OCI-LY7 (cell line): ENCODE measurements at regions not wholly inside any gene's neighbourhood (a gene's known extent, or its start where the extent isn't known, plus 50 kb on each side); places are given as distances from the start of the nearest gene placed in this dataset.
"Not testable (repeated sequence)": the region's sequence is repeated elsewhere in the genome, so short reads cannot be mapped to it uniquely, and the experiment has no call there.

Source experiments
- BruUV-seq: library from RNA; stranded (reverse); fragments of 400-500 nt; replicated peaks from 2 replicates; lab custom pipeline; 2021; lab: Mats Ljungman, UMichigan
- CTCF ChIA-PET: fragments of 300-600 bp; sonication (Branson Sonifier 250); formaldehyde crosslinking; loops from one replicate; lab custom pipeline; 2022; ENCODE audit warnings: antibody characterized with exemption; ENCODE audit not compliant: unreplicated experiment; lab: Charles Lee
- POLR2A ChIA-PET: fragments of 300-600 bp; sonication (Branson Sonifier 250); formaldehyde crosslinking; loops from one replicate; lab custom pipeline; 2022; ENCODE audit warnings: antibody characterized with exemption; lab: Charles Lee
- DNase-seq: peaks from one replicate; pipeline ENCODE4 v3.0.0-alpha.2; 2015; ENCODE audit warnings: low spot score
- H2AFZ ChIP-seq: fragments of 200-600 bp; sonication (generic), shearing (Covaris generic); 2 replicates; pipeline ENCODE4 v1.6.1; 2014; ENCODE audit warnings: mild to moderate bottlenecking, antibody characterized with exemption, low read length, moderate library complexity
- H3K27ac ChIP-seq: fragments of 200-600 bp; sonication (generic); 2 replicates; pipeline ENCODE4 v1.5.1; 2014; ENCODE audit warnings: mixed run types, low read depth, mild to moderate bottlenecking, moderate library complexity, low read length, inconsistent platforms; ENCODE audit not compliant: poor library complexity, severe bottlenecking
- H3K36me3 ChIP-seq: fragments of 200-600 bp; sonication (generic); 2 replicates; pipeline ENCODE4 v1.6.1; 2014; ENCODE audit warnings: mild to moderate bottlenecking, antibody characterized with exemption, low read length, moderate library complexity, mixed read lengths; ENCODE audit not compliant: insufficient read depth
- H3K4me1 ChIP-seq: fragments of 200-600 bp; sonication (generic); 2 replicates; pipeline ENCODE4 v1.5.1; 2014; ENCODE audit warnings: mild to moderate bottlenecking, low read length; ENCODE audit not compliant: insufficient read depth, poor library complexity, severe bottlenecking
- H3K4me2 ChIP-seq: fragments of 200-600 bp; sonication (generic); 2 replicates; pipeline ENCODE4 v1.6.1; 2014; ENCODE audit warnings: mild to moderate bottlenecking, low read length
- H3K4me3 ChIP-seq: fragments of 200-600 bp; sonication (generic); 2 replicates; pipeline ENCODE4 v1.5.1; 2014; ENCODE audit warnings: mild to moderate bottlenecking, low read depth, low read length; ENCODE audit not compliant: poor library complexity, severe bottlenecking
- H3K79me2 ChIP-seq: fragments of 200-600 bp; sonication (generic); 2 replicates; pipeline ENCODE4 v1.6.1; 2016; ENCODE audit warnings: low read depth, mild to moderate bottlenecking, low read length, moderate library complexity, mixed read lengths; ENCODE audit not compliant: insufficient read depth
- H3K9me2 ChIP-seq: fragments of 200-600 bp; sonication (generic); 2 replicates; pipeline ENCODE4 v1.6.1; 2016; ENCODE audit warnings: mild to moderate bottlenecking, low read length, mixed read lengths; ENCODE audit not compliant: insufficient read depth
- H3K9me3 ChIP-seq: fragments of 200-600 bp; sonication (generic); 2 replicates; pipeline ENCODE4 v1.6.1; 2014; ENCODE audit warnings: mild to moderate bottlenecking, mixed run types, low read length, mixed read lengths
- H4K20me1 ChIP-seq: fragments of 200-600 bp; sonication (generic); 2 replicates; pipeline ENCODE4 v1.6.1; 2014; ENCODE audit warnings: mild to moderate bottlenecking, antibody characterized with exemption, low read length, moderate library complexity, mixed read lengths; ENCODE audit not compliant: insufficient read depth
- EZH2phosphoT487 ChIP-seq: fragments of 200-600 bp; sonication (generic); IDR thresholded peaks from 2 replicates; pipeline ENCODE4 v1.6.1; 2018; ENCODE audit warnings: low read depth, borderline replicate concordance, mild to moderate bottlenecking, mixed run types, antibody characterized with exemption, low read length, moderate library complexity, mixed read lengths
- intact Hi-C: fragments of 100-400 bp; cut with micrococcal nuclease; formaldehyde crosslinking; loops from one replicate; pipeline ENCODE4 v1.10.0; 2022; ENCODE audit not compliant: unreplicated experiment
- TF ChIP-seq, protein P1 (sequence below): fragments of 200-600 bp; sonication (generic); conservative IDR thresholded peaks from 2 replicates; pipeline ENCODE4 v1.5.1; 2014; ENCODE audit warnings: mild to moderate bottlenecking, antibody characterized with exemption, low read length, moderate library complexity, mixed read lengths

DNA sequence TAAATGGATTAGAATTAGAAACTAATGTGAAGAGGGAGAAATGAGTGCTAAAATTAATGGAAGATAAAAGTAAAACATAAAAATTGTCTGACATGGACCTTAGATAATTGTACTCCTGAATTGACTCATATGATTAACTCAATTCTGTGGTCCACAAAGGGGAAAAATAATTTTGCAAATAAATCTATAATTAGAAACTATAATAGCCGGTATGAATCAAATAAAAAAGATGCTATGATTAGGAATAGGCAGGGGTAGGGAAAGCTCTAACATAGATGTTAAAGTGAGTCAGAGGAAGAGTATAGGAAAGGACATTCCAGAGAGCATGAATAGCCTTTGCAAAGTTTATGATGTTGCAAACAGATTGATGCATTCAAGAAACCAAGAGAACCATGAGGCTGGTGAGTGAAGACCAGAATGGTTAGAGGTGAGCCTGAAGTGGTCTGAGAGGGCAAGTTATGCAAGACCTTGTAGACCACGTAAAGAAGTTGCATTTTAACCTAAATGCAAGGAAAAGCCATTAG is 262.1 kb upstream of the CA10 start:
- no peaks in the 10 kb centered on the region for H3K9me2 ChIP-seq
- H3K79me2 ChIP-seq, result no peaks in the 10 kb centered on the region
- H2AFZ ChIP-seq, result no peak overlapping the region
- no peak overlapping the region for H3K4me3 ChIP-seq
- no peaks in the 10 kb centered on the region for H3K36me3 ChIP-seq
- BruUV-seq, result no TSS peak
- ChIA-PET POLR2A (no interaction called here), CTCF (no interaction called here)
- TF ChIP-seq, protein P1, sequence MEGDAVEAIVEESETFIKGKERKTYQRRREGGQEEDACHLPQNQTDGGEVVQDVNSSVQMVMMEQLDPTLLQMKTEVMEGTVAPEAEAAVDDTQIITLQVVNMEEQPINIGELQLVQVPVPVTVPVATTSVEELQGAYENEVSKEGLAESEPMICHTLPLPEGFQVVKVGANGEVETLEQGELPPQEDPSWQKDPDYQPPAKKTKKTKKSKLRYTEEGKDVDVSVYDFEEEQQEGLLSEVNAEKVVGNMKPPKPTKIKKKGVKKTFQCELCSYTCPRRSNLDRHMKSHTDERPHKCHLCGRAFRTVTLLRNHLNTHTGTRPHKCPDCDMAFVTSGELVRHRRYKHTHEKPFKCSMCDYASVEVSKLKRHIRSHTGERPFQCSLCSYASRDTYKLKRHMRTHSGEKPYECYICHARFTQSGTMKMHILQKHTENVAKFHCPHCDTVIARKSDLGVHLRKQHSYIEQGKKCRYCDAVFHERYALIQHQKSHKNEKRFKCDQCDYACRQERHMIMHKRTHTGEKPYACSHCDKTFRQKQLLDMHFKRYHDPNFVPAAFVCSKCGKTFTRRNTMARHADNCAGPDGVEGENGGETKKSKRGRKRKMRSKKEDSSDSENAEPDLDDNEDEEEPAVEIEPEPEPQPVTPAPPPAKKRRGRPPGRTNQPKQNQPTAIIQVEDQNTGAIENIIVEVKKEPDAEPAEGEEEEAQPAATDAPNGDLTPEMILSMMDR, result no peak
- TF ChIP-seq EZH2phosphoT487, result no peak
- H3K4me2 ChIP-seq, result no peak overlapping the region
- H4K20me1 ChIP-seq, result no peaks in the 10 kb centered on the region
- H3K4me1 ChIP-seq, result no peaks in the 10 kb centered on the region
- intact Hi-C loops, result no loop called here
- H3K27ac ChIP-seq, result no peak overlapping the region
- H3K9me3 ChIP-seq, result no peaks in the 10 kb centered on the region
- no peak for DNase-seq

DNA sequence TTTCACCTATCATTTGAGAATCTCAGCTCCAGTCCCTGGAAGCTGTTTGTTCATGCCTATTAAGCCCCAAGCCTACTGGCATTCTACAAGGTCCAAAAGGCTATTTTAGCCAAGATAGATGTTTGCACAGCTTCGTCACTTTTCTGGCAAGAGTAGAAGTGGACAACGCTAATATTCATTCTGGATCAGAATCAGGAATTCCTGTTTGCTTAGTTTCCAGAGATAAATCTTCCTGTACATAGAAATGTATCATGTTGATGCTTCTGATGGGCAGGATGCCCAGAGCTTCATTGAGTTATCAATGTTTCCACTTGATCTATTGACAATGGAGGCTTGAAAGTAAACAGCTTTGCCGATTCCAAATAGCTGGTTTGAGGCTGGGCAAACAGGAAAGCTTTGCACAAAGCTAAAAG is 260.7 kb upstream of the CA10 start:
- POLR2A ChIA-PET, result no interaction called here
- no peak overlapping the region for H3K4me2 ChIP-seq
- BruUV-seq, result no TSS peak

DNA sequence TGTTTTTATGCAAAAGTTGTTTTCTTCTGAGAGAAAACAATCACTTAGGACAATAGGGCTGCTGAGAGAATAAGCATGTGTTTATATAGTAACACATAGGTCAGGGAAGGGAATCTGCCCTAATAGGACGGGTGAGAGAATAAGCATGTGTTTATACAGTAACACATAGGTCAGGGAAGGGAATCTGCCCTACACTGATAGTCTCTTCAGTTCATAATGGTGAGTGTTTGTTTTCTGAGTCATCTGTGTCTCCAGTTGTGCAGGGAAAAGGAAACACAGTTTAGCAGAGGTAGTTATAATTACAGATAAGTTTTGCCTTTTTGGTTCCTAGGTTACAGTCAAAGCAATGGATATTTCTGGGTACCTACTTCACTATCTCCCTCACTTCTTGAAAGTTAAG is 252.3 kb upstream of the CA10 start:
- Histone ChIP-seq H3K36me3 (no peaks in the 10 kb centered on the region), H4K20me1 (no peaks in the 10 kb centered on the region), H3K4me1 (no peaks in the 10 kb centered on the region), H3K4me2 (no peak overlapping the region), H3K79me2 (no peaks in the 10 kb centered on the region), H3K4me3 (no peak overlapping the region), H3K9me2 (no peaks in the 10 kb centered on the region), H3K9me3 (no peaks in the 10 kb centered on the region), H3K27ac (no peak overlapping the region), H2AFZ (no peak overlapping the region)
- TF ChIP-seq, protein P1, result no peak
- TF ChIP-seq EZH2phosphoT487, result no peak
- POLR2A ChIA-PET, result no interaction called here
- no peak for DNase-seq
- BruUV-seq, result no TSS peak
- intact Hi-C loops, result no loop called here
- CTCF ChIA-PET, result no interaction called here

More for the DNA sequence above, 260.7 kb upstream of the CA10 start:
- no peaks in the 10 kb centered on the region for H3K79me2 ChIP-seq
- no peak for DNase-seq
- intact Hi-C loops, result no loop called here
- H3K27ac ChIP-seq, result no peak overlapping the region
- H4K20me1 ChIP-seq, result no peaks in the 10 kb centered on the region
- H3K4me1 ChIP-seq, result no peaks in the 10 kb centered on the region
- TF ChIP-seq, protein P1, result no peak
- TF ChIP-seq EZH2phosphoT487, result no peak
- no peak overlapping the region for H3K4me3 ChIP-seq
- CTCF ChIA-PET, result no interaction called here
- no peaks in the 10 kb centered on the region for H3K9me3 ChIP-seq
- H3K9me2 ChIP-seq, result no peaks in the 10 kb centered on the region
- no peaks in the 10 kb centered on the region for H3K36me3 ChIP-seq
- no peak overlapping the region for H2AFZ ChIP-seq

DNA sequence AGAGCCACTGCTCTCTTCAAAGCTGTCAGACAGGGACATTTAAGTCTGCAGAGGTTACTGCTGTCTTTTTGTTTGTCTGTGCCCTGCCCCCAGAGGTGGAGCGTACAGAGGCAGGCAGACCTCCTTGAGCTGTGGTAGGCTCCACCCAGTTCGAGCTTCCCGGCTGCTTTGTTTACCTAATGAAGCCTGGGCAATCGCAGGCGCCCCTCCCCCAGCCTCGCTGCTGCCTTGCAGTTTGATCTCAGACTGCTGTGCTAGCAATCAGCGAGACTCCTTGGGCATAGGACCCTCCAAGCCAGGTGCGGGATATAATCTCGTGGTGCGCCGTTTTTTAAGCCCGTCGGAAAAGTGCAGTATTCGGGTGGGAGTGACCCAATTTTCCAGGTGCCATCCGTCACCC is 250.7 kb upstream of the CA10 start:
- H3K27ac ChIP-seq, DNase-seq, POLR2A ChIA-PET, H3K9me3 ChIP-seq, BruUV-seq, H4K20me1 ChIP-seq, H3K4me2 ChIP-seq, intact Hi-C loops, H2AFZ ChIP-seq, H3K9me2 ChIP-seq, CTCF ChIA-PET, H3K36me3 ChIP-seq, H3K79me2 ChIP-seq, H3K4me1 ChIP-seq, H3K4me3 ChIP-seq: not testable (repeated sequence)
